HG02588 (cell line): ENCODE measurements at regions not wholly inside any gene's neighbourhood (a gene's known extent, or its start where the extent isn't known, plus 50 kb on each side); places are given as distances from the start of the nearest gene placed in this dataset.
"Not testable (repeated sequence)": the region's sequence is repeated elsewhere in the genome, so short reads cannot be mapped to it uniquely, and the experiment has no call there.

Experiments used
- ATAC-seq: cut with Tn5 transposase; IDR thresholded peaks from one replicate; pipeline ENCODE4 v1.9.1; 2021; ENCODE audit warnings: mild to moderate bottlenecking, moderate library complexity; ENCODE audit not compliant: unreplicated experiment

GRCh38 chr6:144602523-144603180 is 317.5 kb downstream of the UTRN start:
- no peak for ATAC-seq

GRCh38 chr6:144606083-144606482 is 320.9 kb downstream of the UTRN start:
- ATAC-seq: no peak

GRCh38 chr6:144607998-144608735 is 323.0 kb downstream of the UTRN start:
- ATAC-seq: no peak

GRCh38 chr6:144612811-144613210 is 327.7 kb downstream of the UTRN start:
- ATAC-seq: no peak

- no peak for ATAC-seq
Measured at GRCh38 chr6:144613859-144614258, 328.7 kb downstream of the UTRN start.

GRCh38 chr6:144615870-144616269 is 330.7 kb downstream of the UTRN start:
- no peak for ATAC-seq

GRCh38 chr6:144617191-144617590 is 332.1 kb downstream of the UTRN start:
- no peak for ATAC-seq

GRCh38 chr6:144617708-144618107 is 332.6 kb downstream of the UTRN start:
- no peak for ATAC-seq

- ATAC-seq: no peak
Measured at GRCh38 chr6:144619966-144620365, 334.8 kb downstream of the UTRN start.

GRCh38 chr6:144621332-144621731 is 336.2 kb downstream of the UTRN start:
- no peak for ATAC-seq

GRCh38 chr6:144624246-144624645 is 339.1 kb downstream of the UTRN start:
- no peak for ATAC-seq

- ATAC-seq: no peak
Measured at GRCh38 chr6:144624716-144625115, 339.6 kb downstream of the UTRN start.

GRCh38 chr6:144630857-144631256 is 345.7 kb downstream of the UTRN start:
- no peak for ATAC-seq

- no peak for ATAC-seq
Measured at GRCh38 chr6:144632266-144632665, 347.1 kb downstream of the UTRN start.

- no peak for ATAC-seq
Measured at GRCh38 chr6:144633886-144634285, 348.8 kb downstream of the UTRN start.

- no peak for ATAC-seq
Measured at GRCh38 chr6:144634371-144634770, 349.2 kb downstream of the UTRN start.

GRCh38 chr6:144635051-144635450 is 349.9 kb downstream of the UTRN start:
- no peak for ATAC-seq

- not testable (repeated sequence) for ATAC-seq
Measured at GRCh38 chr6:144636025-144636424, 350.9 kb downstream of the UTRN start.

GRCh38 chr6:144637541-144637940 is 352.4 kb downstream of the UTRN start:
- ATAC-seq: no peak

GRCh38 chr6:144639654-144640053 is 354.5 kb downstream of the UTRN start:
- no peak for ATAC-seq

GRCh38 chr6:144641286-144641685 is 356.2 kb downstream of the UTRN start:
- no peak for ATAC-seq

- no peak for ATAC-seq
Measured at GRCh38 chr6:144644776-144645175, 359.6 kb downstream of the UTRN start.
